CD8-positive, alpha-beta memory T cell (primary cell): ENCODE measurements at regions not wholly inside any gene's neighbourhood (a gene's known extent, or its start where the extent isn't known, plus 50 kb on each side); places are given as distances from the start of the nearest gene placed in this dataset.
"Not testable (repeated sequence)": the region's sequence is repeated elsewhere in the genome, so short reads cannot be mapped to it uniquely, and the experiment has no call there.

Source experiments
- CTCF ChIA-PET: fragments of 350-600 bp; sonication (Branson Sonifier 250); formaldehyde crosslinking; loops from one replicate; lab custom pipeline; 2021; ENCODE audit warnings: antibody characterized with exemption; lab: Charles Lee
- POLR2A ChIA-PET: fragments of 350-600 bp; sonication (Branson Sonifier 250); formaldehyde crosslinking; loops from one replicate; lab custom pipeline; 2021; ENCODE audit warnings: antibody characterized with exemption; lab: Charles Lee
- DNase-seq, 5 donors: peaks; one replicate each; pipeline versions ENCODE4 v3.0.0 to v3.0.0-alpha.2; 2020 to 2022; ENCODE audit warnings: mixed read lengths in 1 of 5
- H3K27ac ChIP-seq: one replicate; pipeline ENCODE4 v1.7.0; 2013; ENCODE audit warnings: low read depth, mild to moderate bottlenecking, low read length, moderate library complexity
- H3K27me3 ChIP-seq: 2 replicates; pipeline ENCODE4 v1.7.0; 2013; ENCODE audit warnings: low read length, mild to moderate bottlenecking; ENCODE audit not compliant: insufficient read depth, poor library complexity, severe bottlenecking
- H3K36me3 ChIP-seq: 2 replicates; pipeline ENCODE4 v1.7.0; 2013; ENCODE audit warnings: mild to moderate bottlenecking, low read length, moderate library complexity; ENCODE audit not compliant: insufficient read depth
- H3K4me1 ChIP-seq: 2 replicates; pipeline ENCODE4 v1.7.0; 2013; ENCODE audit warnings: mild to moderate bottlenecking, low read length, moderate library complexity; ENCODE audit not compliant: insufficient read depth
- H3K4me3 ChIP-seq: 2 replicates; pipeline ENCODE4 v1.7.0; 2013; ENCODE audit warnings: mild to moderate bottlenecking, low read length
- H3K9me3 ChIP-seq: 2 replicates; pipeline ENCODE4 v1.7.0; 2013; ENCODE audit warnings: mild to moderate bottlenecking, low read length
- H3K27ac Mint-ChIP-seq, 8 donors: one replicate each; pipeline ENCODE4 v1.8.0; 2020 to 2021; ENCODE audit warnings: mixed read lengths in 8 of 8, mild to moderate bottlenecking in 6 of 8, inconsistent platforms in 3 of 8, moderate library complexity in 3 of 8
- H3K27me3 Mint-ChIP-seq, 2 donors: one replicate each; pipeline ENCODE4 v1.8.0; 2020 to 2021; ENCODE audit warnings: mixed read lengths in 2 of 2, mild to moderate bottlenecking in 1 of 2, moderate library complexity in 1 of 2
- H3K36me3 Mint-ChIP-seq, 3 donors: one replicate each; pipeline ENCODE4 v1.8.0; 2020 to 2021; ENCODE audit warnings: mixed read lengths in 3 of 3, inconsistent platforms in 1 of 3, mild to moderate bottlenecking in 1 of 3
- H3K4me1 Mint-ChIP-seq, 3 donors: one replicate each; pipeline ENCODE4 v1.8.0; 2020 to 2021; ENCODE audit warnings: mixed read lengths in 3 of 3, inconsistent platforms in 1 of 3, mild to moderate bottlenecking in 1 of 3
- H3K4me3 Mint-ChIP-seq, 7 donors: one replicate each; pipeline ENCODE4 v1.8.0; 2020 to 2021; ENCODE audit warnings: mixed read lengths in 7 of 7, mild to moderate bottlenecking in 6 of 7, moderate library complexity in 4 of 7, inconsistent platforms in 2 of 7
- H3K9me3 Mint-ChIP-seq, 5 donors: one replicate each; pipeline ENCODE4 v1.8.0; 2020 to 2022; ENCODE audit warnings: mixed read lengths in 5 of 5, mild to moderate bottlenecking in 3 of 5, moderate library complexity in 2 of 5, inconsistent platforms in 1 of 5

- H3K36me3 Mint-ChIP-seq, H3K4me3 Mint-ChIP-seq, H3K9me3 Mint-ChIP-seq, POLR2A ChIA-PET, H3K27ac Mint-ChIP-seq, H3K4me3 ChIP-seq, H3K9me3 ChIP-seq, H3K4me1 ChIP-seq, H3K36me3 ChIP-seq, H3K27me3 ChIP-seq, H3K4me1 Mint-ChIP-seq, H3K27me3 Mint-ChIP-seq, DNase-seq, CTCF ChIA-PET, H3K27ac ChIP-seq: not testable (repeated sequence)
Measured at GRCh38 chr9:39579000-39579399, 223.5 kb downstream of the SPATA31A1 start.

GRCh38 chr9:39581296-39581695, 225.8 kb downstream of the SPATA31A1 start:
- H3K4me1 Mint-ChIP-seq, CTCF ChIA-PET, H3K27ac ChIP-seq, H3K27me3 Mint-ChIP-seq, H3K4me1 ChIP-seq, POLR2A ChIA-PET, H3K36me3 Mint-ChIP-seq, H3K27me3 ChIP-seq, H3K27ac Mint-ChIP-seq, DNase-seq, H3K9me3 Mint-ChIP-seq, H3K4me3 ChIP-seq, H3K4me3 Mint-ChIP-seq, H3K36me3 ChIP-seq, H3K9me3 ChIP-seq: not testable (repeated sequence)

DNA sequence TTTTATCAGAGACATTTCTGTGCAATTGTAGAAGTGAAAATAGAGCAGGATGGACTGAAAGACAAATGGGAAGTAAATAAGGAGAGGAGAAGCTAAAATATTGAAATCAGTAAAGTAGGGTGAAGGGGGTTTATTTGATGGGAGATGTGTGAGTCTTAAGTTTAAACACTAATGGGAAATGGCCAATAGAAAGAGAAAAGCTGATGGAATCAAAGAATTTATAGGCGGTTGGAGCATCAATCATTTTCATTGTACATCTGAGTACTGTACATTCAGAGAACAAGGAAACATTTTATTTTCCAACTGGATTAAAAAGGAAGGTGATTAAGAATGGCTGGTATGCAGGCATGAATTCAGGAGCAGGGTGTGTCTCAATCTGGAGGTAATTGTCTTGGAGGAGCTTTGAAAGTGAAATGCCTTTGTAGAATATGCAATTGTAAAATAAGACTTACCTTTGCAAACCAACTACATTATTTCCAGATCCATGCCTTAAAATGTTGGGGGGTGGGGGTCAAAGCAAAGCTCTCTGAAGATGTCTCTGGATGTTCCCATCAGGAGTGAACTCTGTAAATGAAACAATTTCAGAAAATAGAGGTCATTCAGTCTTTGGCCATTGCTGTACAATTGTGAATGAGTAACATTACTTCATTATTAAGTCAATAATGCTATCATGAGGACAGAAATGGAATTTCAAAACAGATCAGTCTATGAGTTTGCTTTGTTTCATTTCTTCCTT, 227.4 kb downstream of the SPATA31A1 start:
- H3K36me3 Mint-ChIP-seq, DNase-seq, H3K27me3 Mint-ChIP-seq: not testable (repeated sequence)

DNA sequence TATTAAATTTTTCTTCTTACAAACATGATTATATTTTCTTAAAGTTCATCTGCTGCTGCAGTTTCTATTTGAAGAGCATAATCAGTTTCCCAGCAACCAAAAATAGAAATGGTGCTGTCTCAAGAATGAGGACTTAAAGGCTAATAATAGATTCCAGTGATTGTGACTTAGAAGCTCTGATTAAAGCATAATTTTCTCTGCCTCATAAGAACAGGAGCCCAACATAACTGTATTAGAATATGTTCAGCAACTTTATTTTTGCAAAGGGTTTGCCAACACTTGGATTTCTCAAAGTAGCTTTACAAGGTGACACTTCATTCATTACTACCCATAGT, 227.9 kb downstream of the SPATA31A1 start:
- CTCF ChIA-PET, H3K27ac ChIP-seq, H3K36me3 Mint-ChIP-seq, H3K9me3 Mint-ChIP-seq, H3K27me3 ChIP-seq, H3K4me1 ChIP-seq, DNase-seq, H3K36me3 ChIP-seq, H3K27me3 Mint-ChIP-seq, H3K4me3 ChIP-seq, H3K4me3 Mint-ChIP-seq, H3K9me3 ChIP-seq, H3K27ac Mint-ChIP-seq, POLR2A ChIA-PET, H3K4me1 Mint-ChIP-seq: not testable (repeated sequence)

More for the DNA sequence above, 227.4 kb downstream of the SPATA31A1 start:
- H3K4me1 ChIP-seq, H3K4me3 ChIP-seq, H3K27me3 ChIP-seq, H3K4me1 Mint-ChIP-seq, H3K9me3 ChIP-seq, POLR2A ChIA-PET, H3K4me3 Mint-ChIP-seq, H3K27ac ChIP-seq, H3K27ac Mint-ChIP-seq, CTCF ChIA-PET, H3K9me3 Mint-ChIP-seq, H3K36me3 ChIP-seq: not testable (repeated sequence)

- H3K27me3 ChIP-seq, H3K27ac ChIP-seq, H3K9me3 Mint-ChIP-seq, H3K27ac Mint-ChIP-seq, H3K4me1 ChIP-seq, POLR2A ChIA-PET, CTCF ChIA-PET, H3K27me3 Mint-ChIP-seq, H3K4me3 Mint-ChIP-seq, H3K36me3 ChIP-seq, H3K36me3 Mint-ChIP-seq, H3K9me3 ChIP-seq, H3K4me3 ChIP-seq, DNase-seq, H3K4me1 Mint-ChIP-seq: not testable (repeated sequence)
Measured at GRCh38 chr9:39585233-39585632, 229.8 kb downstream of the SPATA31A1 start.

- Histone ChIP-seq H3K27me3 (no peaks in the 10 kb centered on the region), H3K4me3 (no peak overlapping the region), H3K9me3 (no peaks in the 10 kb centered on the region), H3K36me3 (no peaks in the 10 kb centered on the region), H3K4me1 (no peaks in the 10 kb centered on the region), H3K27ac (no peak overlapping the region)
- no peaks in the 10 kb centered on the region for H3K4me1 Mint-ChIP-seq
- ChIA-PET POLR2A (no interaction called here), CTCF (no interaction called here)
- H3K27me3 Mint-ChIP-seq: no peaks in the 10 kb centered on the region
- H3K36me3 Mint-ChIP-seq: no peaks in the 10 kb centered on the region
- H3K4me3 Mint-ChIP-seq: no peak overlapping the region
- no peak overlapping the region for H3K27ac Mint-ChIP-seq
- no peak for DNase-seq
- peaks cover 0 to 2% (median 0%) of the 10 kb centered on the region in 5 donors for H3K9me3 Mint-ChIP-seq
Measured at GRCh38 chr9:39587844-39588499, 232.5 kb downstream of the SPATA31A1 start.

GRCh38 chr9:39588500-39589137, 233.2 kb downstream of the SPATA31A1 start:
- H3K4me3 ChIP-seq: no peak overlapping the region
- no peaks in the 10 kb centered on the region for H3K4me1 ChIP-seq
- H3K27me3 ChIP-seq: no peaks in the 10 kb centered on the region
- Mint-ChIP-seq H3K27me3 (no peaks in the 10 kb centered on the region), H3K27ac (no peak overlapping the region), H3K36me3 (no peaks in the 10 kb centered on the region), H3K4me1 (no peaks in the 10 kb centered on the region), H3K4me3 (no peak overlapping the region), H3K9me3 (peaks cover 0 to 2% (median 0%) of the 10 kb centered on the region in 5 donors)
- no peak overlapping the region for H3K27ac ChIP-seq
- H3K36me3 ChIP-seq: no peaks in the 10 kb centered on the region
- H3K9me3 ChIP-seq: no peaks in the 10 kb centered on the region
- CTCF ChIA-PET: no interaction called here
- POLR2A ChIA-PET: no interaction called here
- no peak for DNase-seq

DNA sequence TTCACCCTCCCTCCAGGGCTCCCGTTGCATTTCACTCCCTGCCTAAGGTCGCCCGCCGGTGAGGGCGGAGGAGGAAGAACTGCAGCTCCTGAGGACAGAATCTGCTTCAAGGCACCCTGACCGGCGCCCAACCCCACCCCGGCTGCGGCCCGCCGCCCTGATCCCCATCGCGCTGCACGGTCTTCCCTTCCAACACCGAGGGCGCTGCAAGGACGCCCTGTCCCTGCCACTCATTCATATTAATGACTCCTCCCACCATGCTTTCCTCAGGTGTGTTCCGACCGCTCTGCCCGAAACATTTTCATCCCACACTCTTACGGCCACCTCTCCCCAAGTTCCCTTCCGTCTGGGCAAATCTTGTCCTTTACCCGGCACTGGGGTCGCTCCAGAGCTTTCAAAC, 248.6 kb downstream of the SPATA31A1 start:
- H3K9me3 ChIP-seq, H3K4me1 Mint-ChIP-seq, H3K4me3 ChIP-seq, H3K27ac ChIP-seq, H3K27ac Mint-ChIP-seq, DNase-seq, H3K4me3 Mint-ChIP-seq, CTCF ChIA-PET, H3K27me3 ChIP-seq, POLR2A ChIA-PET, H3K36me3 Mint-ChIP-seq, H3K27me3 Mint-ChIP-seq, H3K36me3 ChIP-seq, H3K9me3 Mint-ChIP-seq, H3K4me1 ChIP-seq: not testable (repeated sequence)
